Adrenal gland (tissue), 5 donors: ENCODE measurements at regions not wholly inside any gene's neighbourhood (a gene's known extent, or its start where the extent isn't known, plus 50 kb on each side); places are given as distances from the start of the nearest gene placed in this dataset.

Experiments
- CTCF ChIP-seq, 6 experiments: fragments of 450-650 bp in 4 of 6; fragments of 200-600 bp in 2 of 6; sonication (generic) in 1 of 6; IDR thresholded peaks; 1 replicate in 5 of 6; 2 replicates in 1 of 6; pipeline versions ENCODE4 v1.5.1 to v1.8.0; 2016 to 2021; ENCODE audit warnings: antibody characterized with exemption in 6 of 6, mild to moderate bottlenecking in 2 of 6, moderate library complexity in 1 of 6
- POLR2A ChIP-seq, 2 donors: fragments of 450-650 bp; IDR thresholded peaks; one replicate each; pipeline ENCODE4 v1.6.1; 2017; ENCODE audit warnings: antibody characterized with exemption in 2 of 2, mild to moderate bottlenecking in 2 of 2, moderate library complexity in 1 of 2
- donor health status: DM: no; HTN: no; CAD: no.

- TF ChIP-seq CTCF (IDR thresholded peaks at IDR 0.05) (no peak), POLR2A (IDR thresholded peaks at IDR 0.05) (no peak)
Measured at GRCh38 chr1:166538646-166539045, 300.6 kb upstream of the POGK start.
